ENCODE measurements at regions not wholly inside any gene's neighbourhood (a gene's known extent, or its start where the extent isn't known, plus 50 kb on each side); places are given as distances from the start of the nearest gene placed in this dataset.
A peak's percentile ranks its signal among the peaks of the same experiment; 100 is the strongest.
"Not testable (repeated sequence)": the region's sequence is repeated elsewhere in the genome, so short reads cannot be mapped to it uniquely, and the experiment has no call there.

DNA sequence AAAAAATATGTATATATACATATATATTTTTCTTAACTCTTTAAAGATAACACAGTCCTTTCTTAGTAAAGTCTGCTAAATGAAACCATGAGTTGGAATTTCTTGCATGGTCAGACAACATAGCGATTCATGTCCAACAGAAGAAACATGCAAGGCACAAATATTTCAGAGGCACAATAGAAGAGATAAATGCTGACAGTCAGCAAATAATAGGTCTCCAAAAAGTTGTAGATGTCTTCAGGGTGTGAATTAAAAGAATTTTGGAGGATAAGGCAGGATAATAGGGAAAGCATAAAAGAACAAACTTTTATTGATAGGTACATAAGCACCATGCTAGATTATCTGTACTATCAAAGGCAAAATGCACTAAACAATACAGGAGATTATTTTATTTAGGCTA, 800.2 kb downstream of the PLCL1 start:
- no peak for DNase-seq

GRCh38 chr2:198602986-198603385, 798.6 kb downstream of the PLCL1 start:
- not testable (repeated sequence) for DNase-seq

DNA sequence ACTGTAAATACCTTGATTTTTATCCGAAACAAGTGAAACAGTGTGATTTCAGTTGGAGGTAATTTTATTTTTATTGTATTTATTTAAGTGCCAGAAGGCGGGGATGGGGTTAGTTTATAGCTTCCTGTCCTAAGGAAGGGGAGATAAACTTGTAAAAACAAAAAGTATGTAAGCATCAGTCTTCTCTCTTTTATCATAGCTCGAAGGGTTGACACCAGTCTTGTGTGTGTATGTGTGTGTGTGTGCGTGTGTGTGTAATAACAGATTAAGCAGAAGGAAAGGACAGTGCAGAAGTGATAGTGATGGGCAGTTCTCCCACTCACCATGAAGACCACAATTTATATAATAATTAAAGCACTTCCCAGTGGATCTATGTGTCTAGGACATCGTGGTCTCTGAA, 793.3 kb downstream of the PLCL1 start:
- no peak for DNase-seq

DNA sequence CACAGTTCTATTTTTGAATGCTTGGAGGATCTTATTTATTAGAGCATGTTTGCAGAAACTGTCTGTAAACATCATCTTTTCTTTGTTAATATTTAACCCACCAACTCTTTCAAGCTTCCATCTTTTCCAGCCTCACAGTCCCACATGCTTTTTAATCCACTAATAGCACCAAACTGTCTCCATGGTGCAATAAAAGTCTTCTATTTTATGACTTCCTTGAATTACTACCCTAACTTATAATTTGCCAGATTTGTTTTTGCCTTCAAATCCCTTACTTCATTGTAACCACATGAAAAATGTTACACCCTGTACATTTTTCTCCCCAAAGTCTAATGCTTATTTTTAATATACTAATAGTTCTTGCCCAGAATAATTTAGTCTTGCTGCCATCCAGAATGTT, 792.6 kb downstream of the PLCL1 start:
- no peak for DNase-seq

DNA sequence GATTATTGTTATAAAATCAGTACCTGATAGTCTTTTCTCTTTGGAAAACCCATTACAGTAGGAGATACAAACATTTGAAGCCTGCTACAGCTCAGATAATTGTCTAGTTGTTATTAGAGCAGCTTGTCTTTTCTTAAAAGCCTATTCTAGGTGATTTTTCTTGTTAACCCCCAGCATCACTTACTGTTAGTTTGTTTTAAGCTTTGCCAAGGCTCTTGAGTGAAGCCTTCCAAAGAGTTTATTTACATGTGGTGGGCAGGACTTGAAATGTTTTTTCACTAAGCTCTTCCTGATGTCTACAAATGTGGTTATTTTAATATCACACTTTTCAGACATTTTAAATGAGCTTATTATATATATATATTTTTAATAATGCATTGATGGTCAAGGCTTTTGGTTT, 791.3 kb downstream of the PLCL1 start:
- DNase-seq, result no peak

- peak; percentile 19 for DNase-seq
Measured at GRCh38 chr2:198591586-198591985, 787.2 kb downstream of the PLCL1 start.

- no peak for DNase-seq
Measured at GRCh38 chr2:198587741-198588140, 783.3 kb downstream of the PLCL1 start.

GRCh38 chr2:198587240-198587639, 782.8 kb downstream of the PLCL1 start:
- no peak for DNase-seq

GRCh38 chr2:198571393-198571792, 767.0 kb downstream of the PLCL1 start:
- DNase-seq, result no peak

- no peak for DNase-seq
Measured at GRCh38 chr2:198558176-198558575, 753.8 kb downstream of the PLCL1 start.

DNA sequence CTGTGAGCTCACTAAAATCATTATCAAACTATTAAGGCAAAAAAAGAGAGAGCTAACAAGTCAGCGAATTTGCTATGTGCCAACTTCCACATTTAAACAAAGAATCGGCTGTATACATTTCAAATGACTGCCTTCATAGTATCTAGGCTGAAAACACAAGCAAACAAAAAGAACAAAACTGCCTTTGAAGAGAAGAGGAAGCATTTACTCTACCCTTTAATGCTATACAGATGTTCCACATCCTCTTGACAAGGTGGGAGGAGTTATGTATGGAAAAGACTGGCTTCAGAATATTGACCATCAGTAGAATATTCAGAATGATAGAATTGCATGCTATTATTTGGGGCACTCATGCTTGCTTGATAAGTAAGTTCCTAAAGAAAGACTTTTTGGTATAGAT, 741.7 kb downstream of the PLCL1 start:
- no peak for DNase-seq

DNA sequence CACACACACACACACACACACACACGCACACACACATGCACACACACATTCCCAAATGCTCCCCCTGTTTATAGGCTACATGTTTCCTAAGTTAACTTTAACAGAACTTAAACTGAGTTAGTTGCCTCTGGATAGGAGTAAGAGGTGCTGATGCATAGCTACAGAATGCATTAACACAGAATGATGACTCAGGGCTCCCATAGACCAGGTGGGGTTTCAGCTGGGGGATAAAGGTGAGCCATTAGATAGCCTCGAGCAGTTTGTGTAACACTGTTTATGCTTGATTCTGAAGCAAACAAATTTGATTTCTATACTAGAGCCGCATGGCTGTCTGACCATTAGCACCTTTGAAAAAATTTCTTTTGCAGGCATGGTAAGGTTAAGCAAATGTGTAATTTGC, 741.0 kb downstream of the PLCL1 start:
- DNase-seq, result no peak

DNA sequence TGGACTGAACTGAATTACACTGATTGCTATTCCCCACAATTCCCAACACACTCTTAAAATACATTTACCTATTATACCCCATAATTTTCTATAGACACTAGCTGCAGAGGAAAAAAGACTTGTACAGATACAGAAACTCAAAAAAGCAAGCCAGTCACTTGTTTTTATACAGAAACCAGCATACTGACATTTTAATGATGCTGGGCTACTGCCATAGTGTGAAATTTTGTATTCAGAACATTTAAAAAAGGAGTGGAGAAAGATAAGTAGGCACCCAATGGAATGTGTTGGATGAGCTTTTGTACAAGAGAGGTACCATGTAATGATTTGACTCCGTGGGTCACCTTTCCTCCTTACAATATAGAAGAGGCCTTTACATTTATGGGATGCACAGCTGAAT, 740.1 kb downstream of the PLCL1 start:
- DNase-seq, result no peak

DNA sequence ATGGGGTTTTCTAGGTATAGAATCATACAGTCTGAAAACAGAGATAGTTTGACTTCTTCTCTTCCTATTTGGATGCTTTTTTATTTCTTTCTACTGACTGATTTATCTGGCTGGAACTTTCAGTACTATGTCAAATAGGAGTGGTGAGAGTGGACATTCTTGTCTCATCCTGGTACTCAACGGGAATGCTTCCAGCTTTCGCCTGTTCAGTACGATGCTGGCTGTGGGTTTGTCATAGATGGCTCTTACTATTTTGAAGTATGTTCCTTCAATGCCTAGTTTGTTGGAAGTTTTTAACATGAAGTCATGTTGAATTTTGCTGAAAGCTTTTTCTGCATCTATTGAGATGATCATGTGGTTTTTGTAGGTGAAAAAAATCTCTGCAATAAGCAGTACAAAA, 730.4 kb downstream of the PLCL1 start:
- DNase-seq, result no peak

DNA sequence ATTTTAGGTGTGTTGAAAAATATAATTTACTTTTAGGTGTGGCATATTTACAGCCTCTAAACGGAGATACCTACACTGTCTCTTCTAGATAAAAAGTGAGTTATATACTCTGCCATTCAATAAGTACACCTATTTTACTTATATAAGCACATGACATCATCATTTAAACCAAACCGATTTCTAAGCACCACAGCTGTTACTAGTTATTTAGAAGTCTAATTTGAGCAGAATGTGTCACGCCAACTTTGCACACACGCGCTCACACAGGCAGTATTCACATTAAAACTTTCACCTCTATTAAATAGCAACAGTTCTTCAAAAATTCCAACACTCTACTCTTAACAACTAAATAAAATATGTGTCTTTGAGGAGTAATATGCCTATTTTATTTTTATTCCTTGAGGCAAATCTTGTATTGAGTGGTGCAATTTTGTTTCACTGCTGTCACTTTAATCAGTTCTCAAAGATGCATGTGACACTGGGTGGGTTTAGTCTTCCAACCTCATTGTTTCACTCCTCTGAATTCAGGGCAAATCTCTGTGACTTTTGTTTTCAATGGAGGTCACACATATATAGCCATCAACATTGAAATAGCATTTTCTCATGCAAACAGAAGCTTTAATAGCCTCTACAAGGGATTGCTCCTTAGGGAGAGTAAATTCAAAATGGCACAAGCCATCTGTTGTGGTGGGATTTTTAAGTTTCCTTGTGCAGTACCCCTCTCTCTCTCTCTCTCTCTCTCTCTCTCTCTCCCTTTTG, 721.0 kb downstream of the PLCL1 start:
- DNase-seq, result no peak

GRCh38 chr2:198523710-198524109, 719.3 kb downstream of the PLCL1 start:
- no peak for DNase-seq

- DNase-seq, result no peak
Measured at GRCh38 chr2:198518935-198519334, 714.5 kb downstream of the PLCL1 start.

- DNase-seq, result no peak
Measured at GRCh38 chr2:198517976-198518375, 713.6 kb downstream of the PLCL1 start.

- DNase-seq, result not testable (repeated sequence)
Measured at GRCh38 chr2:198508610-198509009, 704.2 kb downstream of the PLCL1 start.

DNA sequence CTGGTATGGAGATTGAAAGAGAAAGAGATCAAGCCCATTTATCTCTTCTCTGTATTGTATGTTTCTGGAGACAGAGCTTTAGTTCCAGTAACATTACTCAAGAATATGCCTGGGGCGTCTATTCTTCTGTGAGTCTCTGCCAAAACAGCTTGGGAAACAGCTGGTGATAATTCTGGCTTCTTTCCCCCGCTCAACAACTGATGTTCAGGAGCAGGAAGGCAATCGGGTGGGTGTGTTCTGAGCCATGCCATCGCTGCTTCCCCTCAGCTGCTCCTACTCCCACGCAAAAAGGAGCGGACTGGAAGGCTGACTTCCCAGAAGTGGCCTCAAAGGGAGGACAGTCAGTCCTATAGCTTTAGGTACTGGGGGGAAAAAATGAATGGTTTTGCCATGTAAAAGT, 695.1 kb downstream of the PLCL1 start:
- no peak for DNase-seq

- DNase-seq, result no peak
Measured at GRCh38 chr2:198498516-198498915, 694.1 kb downstream of the PLCL1 start.

- DNase-seq, result no peak
Measured at GRCh38 chr2:198498048-198498447, 693.7 kb downstream of the PLCL1 start.

GRCh38 chr2:198494931-198495330, 690.5 kb downstream of the PLCL1 start:
- no peak for DNase-seq

DNA sequence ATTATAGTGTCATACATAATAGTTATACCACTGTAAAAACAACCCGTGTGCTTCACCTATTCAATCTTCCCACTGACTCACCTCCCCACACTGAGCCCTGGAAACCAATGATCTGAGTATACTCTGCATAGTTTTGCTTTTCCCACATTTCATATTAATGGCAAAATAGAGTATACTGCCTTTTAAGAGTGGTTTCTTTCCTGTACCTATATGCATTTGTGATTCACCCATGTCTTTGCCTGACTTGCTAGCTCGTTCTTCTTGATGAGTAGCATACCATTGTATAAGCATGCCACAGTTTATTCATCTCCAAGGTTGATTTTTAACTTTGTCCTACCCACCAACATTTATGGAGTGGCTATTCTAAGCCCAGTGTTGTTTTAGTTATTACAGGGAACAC, 686.4 kb downstream of the PLCL1 start:
- DNase-seq, result no peak

DNA sequence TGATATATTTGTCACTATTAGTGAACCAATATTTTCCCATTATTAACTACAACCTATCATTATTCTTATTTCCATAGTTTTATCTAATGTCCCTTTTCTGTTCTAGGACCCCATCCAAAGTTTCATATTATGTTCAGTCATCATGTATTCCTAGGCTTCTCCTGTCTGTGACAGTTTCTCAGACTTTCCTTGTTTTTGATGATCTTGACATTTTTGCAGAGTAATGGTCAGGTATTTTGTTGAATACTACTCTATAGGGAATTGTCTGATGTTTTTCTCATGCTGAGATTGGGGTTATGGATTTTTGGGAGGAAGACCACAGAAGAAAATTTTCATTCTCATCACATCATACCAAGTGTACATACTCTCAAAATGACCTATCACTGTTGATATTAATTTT, 684.6 kb downstream of the PLCL1 start:
- DNase-seq, result no peak
